ENCODE measurements at regions not wholly inside any gene's neighbourhood (a gene's known extent, or its start where the extent isn't known, plus 50 kb on each side); places are given as distances from the start of the nearest gene placed in this dataset.

- Histone ChIP-seq H3K36me3 (replicated peaks; ENCODE audit: low read depth, low read length) (no peaks in the 10 kb centered on the region), H3K4me1 (ENCODE audit: low read length) (no peaks in the 10 kb centered on the region), H4K20me1 (ENCODE audit: insufficient read depth, low read length) (no peaks in the 10 kb centered on the region), H2AFZ (ENCODE audit: low read depth, low read length) (no peak overlapping the region), H3K27me3 (ENCODE audit: low read depth, low read length) (no peaks in the 10 kb centered on the region), H3K9ac (ENCODE audit: low read length) (no peak overlapping the region), H3K4me2 (ENCODE audit: low read length) (no peak overlapping the region), H3K4me3 (ENCODE audit: low read length) (no peak overlapping the region), H3K27ac (ENCODE audit: low read length) (no peak overlapping the region), H3K9me3 (ENCODE audit: insufficient read depth, low read length) (no peaks in the 10 kb centered on the region), H3K79me2 (ENCODE audit: low read length) (no peaks in the 10 kb centered on the region)
- TF ChIP-seq CTCF (IDR thresholded peaks at IDR 0.05; ENCODE audit: low read depth, low read length) (no peak), EZH2phosphoT487 (IDR thresholded peaks at IDR 0.05; ENCODE audit: low read depth) (no peak)
Observed at GRCh38 chr12:75578546-75578945, 67.1 kb upstream of the KRR1 start.

- no peak overlapping the region for H3K4me2 ChIP-seq (ENCODE audit: low read length)
- no peaks in the 10 kb centered on the region for H3K4me1 ChIP-seq (ENCODE audit: low read length)
- H3K9me3 ChIP-seq (ENCODE audit: insufficient read depth, low read length) = no peaks in the 10 kb centered on the region
- no peak overlapping the region for H2AFZ ChIP-seq (ENCODE audit: low read depth, low read length)
- H3K36me3 ChIP-seq (replicated peaks; ENCODE audit: low read depth, low read length) = no peaks in the 10 kb centered on the region
- no peaks in the 10 kb centered on the region for H3K27me3 ChIP-seq (ENCODE audit: low read depth, low read length)
- H3K79me2 ChIP-seq (ENCODE audit: low read length) = no peaks in the 10 kb centered on the region
- no peaks in the 10 kb centered on the region for H4K20me1 ChIP-seq (ENCODE audit: insufficient read depth, low read length)
- no peak overlapping the region for H3K27ac ChIP-seq (ENCODE audit: low read length)
- H3K9ac ChIP-seq (ENCODE audit: low read length) = no peak overlapping the region
- H3K4me3 ChIP-seq (ENCODE audit: low read length) = no peak overlapping the region
- no peak for TF ChIP-seq CTCF (IDR thresholded peaks at IDR 0.05; ENCODE audit: low read depth, low read length)
- TF ChIP-seq EZH2phosphoT487 (IDR thresholded peaks at IDR 0.05; ENCODE audit: low read depth) = no peak
Observed at GRCh38 chr12:75577812-75578211, 66.4 kb upstream of the KRR1 start.

DNA sequence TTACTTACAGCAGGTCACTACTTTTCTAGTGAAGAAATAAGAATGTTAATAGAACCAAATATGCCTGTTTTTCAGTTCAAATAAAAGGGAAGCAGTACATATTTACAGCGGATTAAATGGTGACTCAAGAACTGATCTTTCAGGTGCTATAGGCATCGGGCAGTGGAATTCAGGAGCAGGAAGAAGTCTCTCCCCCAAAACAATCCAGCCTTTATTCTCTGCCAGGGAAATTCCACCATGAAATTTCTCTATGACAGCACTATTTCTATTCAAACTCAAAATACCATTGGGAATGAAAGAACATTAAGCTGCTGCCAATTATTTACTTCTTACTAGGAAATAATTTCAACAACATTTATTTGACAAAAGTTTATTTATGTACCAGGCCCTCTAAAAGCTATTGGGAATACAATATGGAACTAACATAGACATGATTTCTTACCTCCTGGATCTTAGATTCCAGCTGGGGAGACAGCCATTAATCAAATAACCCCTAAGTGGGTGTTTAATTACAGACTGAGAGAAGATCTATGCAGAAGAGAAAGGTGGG lies 60.3 kb upstream of the KRR1 start:
- Histone ChIP-seq H3K27me3 (ENCODE audit: low read depth, low read length) (no peaks in the 10 kb centered on the region), H3K79me2 (ENCODE audit: low read length) (no peaks in the 10 kb centered on the region), H3K36me3 (replicated peaks; ENCODE audit: low read depth, low read length) (no peaks in the 10 kb centered on the region), H3K4me2 (ENCODE audit: low read length) (no peak overlapping the region), H2AFZ (ENCODE audit: low read depth, low read length) (no peak overlapping the region), H3K4me1 (ENCODE audit: low read length) (no peaks in the 10 kb centered on the region), H3K9me3 (ENCODE audit: insufficient read depth, low read length) (no peaks in the 10 kb centered on the region), H3K27ac (ENCODE audit: low read length) (no peak overlapping the region), H3K9ac (ENCODE audit: low read length) (no peak overlapping the region), H4K20me1 (ENCODE audit: insufficient read depth, low read length) (no peaks in the 10 kb centered on the region), H3K4me3 (ENCODE audit: low read length) (no peak overlapping the region)
- TF ChIP-seq EZH2phosphoT487 (IDR thresholded peaks at IDR 0.05; ENCODE audit: low read depth) (no peak), CTCF (IDR thresholded peaks at IDR 0.05; ENCODE audit: low read depth, low read length) (no peak)

GRCh38 chr12:75571204-75571603 lies 59.8 kb upstream of the KRR1 start:
- H4K20me1 ChIP-seq (ENCODE audit: insufficient read depth, low read length) = no peaks in the 10 kb centered on the region
- H3K79me2 ChIP-seq (ENCODE audit: low read length) = no peaks in the 10 kb centered on the region
- no peak overlapping the region for H3K4me3 ChIP-seq (ENCODE audit: low read length)
- no peak overlapping the region for H3K4me2 ChIP-seq (ENCODE audit: low read length)
- H3K4me1 ChIP-seq (ENCODE audit: low read length) = no peaks in the 10 kb centered on the region
- no peaks in the 10 kb centered on the region for H3K27me3 ChIP-seq (ENCODE audit: low read depth, low read length)
- TF ChIP-seq CTCF (IDR thresholded peaks at IDR 0.05; ENCODE audit: low read depth, low read length) = no peak
- no peak for TF ChIP-seq EZH2phosphoT487 (IDR thresholded peaks at IDR 0.05; ENCODE audit: low read depth)
- H3K27ac ChIP-seq (ENCODE audit: low read length) = no peak overlapping the region
- H3K9me3 ChIP-seq (ENCODE audit: insufficient read depth, low read length) = no peaks in the 10 kb centered on the region
- no peak overlapping the region for H3K9ac ChIP-seq (ENCODE audit: low read length)
- no peak overlapping the region for H2AFZ ChIP-seq (ENCODE audit: low read depth, low read length)
- H3K36me3 ChIP-seq (replicated peaks; ENCODE audit: low read depth, low read length) = no peaks in the 10 kb centered on the region
